ENCODE measurements at regions not wholly inside any gene's neighbourhood (a gene's known extent, or its start where the extent isn't known, plus 50 kb on each side); places are given as distances from the start of the nearest gene placed in this dataset.

DNA sequence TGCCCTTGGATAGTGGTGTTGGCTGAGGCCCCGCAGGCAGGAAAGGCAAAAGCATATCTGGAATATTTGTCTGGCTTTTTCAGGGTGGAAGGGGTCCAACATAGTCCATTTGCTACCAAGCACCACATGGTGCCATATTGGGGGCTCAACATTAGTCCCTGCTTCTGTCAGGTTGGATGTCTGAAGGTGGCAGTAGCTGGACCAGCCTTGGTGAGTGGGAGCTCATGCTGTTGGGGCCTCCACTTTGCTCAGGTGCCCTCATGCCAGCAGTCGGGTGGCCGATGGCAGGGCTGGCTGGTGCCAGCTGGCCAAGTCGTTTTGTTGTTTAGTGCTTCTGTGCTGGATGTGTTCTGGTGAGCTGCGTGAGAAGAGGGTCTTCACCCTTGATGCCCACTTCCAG, 135.3 kb downstream of the PAPOLA start:
- DNase-seq (ENCODE audit: low read depth in 1 of 2, low spot score in 1 of 2) = no peak

DNA sequence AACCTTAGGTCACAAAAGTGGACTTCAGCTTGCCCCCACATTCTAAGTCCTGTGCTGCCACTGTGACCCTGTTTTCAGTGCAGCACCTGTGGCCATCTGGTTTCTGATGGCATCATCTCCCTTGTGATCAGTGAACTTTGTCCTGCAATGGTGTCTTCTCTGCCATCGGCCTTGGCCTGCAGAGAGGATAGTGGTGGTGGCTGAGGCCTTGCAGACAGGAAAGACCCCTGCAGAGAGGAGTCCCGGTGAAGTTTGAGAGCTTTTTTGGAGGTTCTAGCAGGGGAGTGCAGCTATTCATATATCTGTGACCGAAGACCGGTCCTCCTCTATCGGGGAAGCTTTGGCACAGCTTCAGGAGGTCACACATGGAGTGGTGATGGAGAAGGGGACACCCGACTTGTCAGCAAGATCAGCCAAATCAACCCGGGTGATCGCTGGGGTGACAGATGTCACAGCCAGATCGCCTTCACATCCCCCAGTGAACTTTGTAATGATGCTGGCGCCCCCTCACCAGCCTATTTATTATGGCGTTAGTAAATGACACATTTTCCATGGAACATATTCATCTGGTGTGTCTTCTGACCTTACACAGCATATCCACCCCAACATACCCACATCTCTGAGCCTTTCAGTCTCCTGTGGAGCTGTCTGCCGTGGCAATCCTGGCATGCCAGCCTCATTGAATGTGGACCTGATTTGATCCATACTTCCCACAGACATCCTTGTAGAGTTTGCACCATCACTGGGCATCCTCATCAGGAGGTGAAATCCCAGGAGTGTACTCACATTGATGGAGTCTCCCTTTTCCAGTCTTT, 136.1 kb downstream of the PAPOLA start:
- no peak for DNase-seq (ENCODE audit: low read depth in 1 of 2, low spot score in 1 of 2)

DNA sequence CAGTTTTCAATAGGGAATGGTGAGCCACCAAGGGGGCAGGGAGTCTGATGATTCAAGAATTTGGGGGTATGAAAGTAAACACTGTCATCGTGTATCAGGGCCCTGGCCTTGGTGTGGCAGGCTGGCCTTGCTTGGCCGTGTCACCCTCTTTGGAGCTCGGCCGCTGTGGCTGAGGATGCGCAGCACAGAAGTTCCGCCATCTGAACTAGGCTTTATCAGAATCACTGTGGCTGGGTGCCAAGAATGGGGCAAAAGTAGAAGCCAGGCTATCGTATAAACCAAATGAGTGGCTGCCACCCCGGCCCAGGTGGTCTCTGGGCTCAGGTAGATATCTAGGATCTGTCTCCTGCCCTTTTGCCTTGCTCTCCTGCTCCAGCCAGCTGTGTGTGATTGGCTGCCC, 137.4 kb downstream of the PAPOLA start:
- DNase-seq (ENCODE audit: low read depth in 1 of 2, low spot score in 1 of 2) = no peak

DNA sequence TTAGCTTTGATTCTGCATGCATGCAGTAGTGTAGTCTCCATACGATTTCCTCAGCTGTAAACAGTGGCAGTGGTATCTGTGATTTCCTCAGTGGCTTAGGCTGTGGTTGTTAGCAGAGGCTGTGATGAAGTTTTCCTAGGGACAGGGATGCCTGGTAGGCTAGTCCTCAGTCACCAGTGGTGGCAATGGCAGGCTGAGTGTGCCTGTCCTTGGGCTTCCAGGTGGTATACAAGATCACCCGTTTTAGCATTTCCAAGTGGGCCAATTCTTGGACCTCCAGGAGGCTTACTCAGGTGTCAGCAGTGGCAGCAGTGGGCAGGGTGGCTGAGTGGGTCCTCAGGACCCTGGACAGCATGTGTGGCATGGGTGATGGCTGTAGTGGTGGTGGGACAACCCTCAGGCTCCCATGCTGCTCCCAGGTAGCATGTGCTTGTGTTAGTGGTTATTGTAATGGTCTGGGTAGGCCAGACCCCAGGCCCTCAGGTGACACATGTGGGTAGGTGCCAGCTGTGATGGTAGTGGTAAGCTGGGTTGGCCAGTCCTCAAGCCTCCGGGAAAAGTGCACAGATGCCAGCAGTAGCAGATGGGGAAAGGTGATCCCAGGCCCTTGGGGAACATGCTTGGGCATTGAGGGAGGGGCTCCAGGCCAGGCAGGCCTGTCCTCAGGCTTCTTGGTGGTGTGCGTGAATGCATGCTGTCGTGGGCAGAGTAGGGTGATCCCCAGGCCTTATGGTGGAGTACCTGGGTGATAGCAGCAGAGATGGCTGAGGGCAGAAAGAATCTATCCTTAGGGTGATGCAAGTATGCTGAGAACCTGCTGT, 146.5 kb downstream of the PAPOLA start:
- no peak for DNase-seq (ENCODE audit: low read depth in 1 of 2, low spot score in 1 of 2)

DNA sequence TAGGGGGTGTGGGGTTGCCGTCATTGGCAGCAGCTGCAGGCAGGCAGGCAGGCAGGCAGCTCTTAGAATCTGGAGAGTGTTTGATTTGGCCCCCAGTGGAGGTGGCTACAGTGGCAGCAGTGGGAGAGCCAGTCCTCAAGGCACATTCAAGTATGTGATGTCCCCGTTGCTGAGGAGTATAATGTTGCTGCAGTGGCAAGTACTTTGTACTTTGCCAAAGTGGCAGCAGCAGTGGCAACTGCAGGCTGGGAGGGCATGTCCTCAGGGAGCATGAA, 147.1 kb downstream of the PAPOLA start:
- DNase-seq (ENCODE audit: low read depth in 1 of 2, low spot score in 1 of 2) = no peak

DNA sequence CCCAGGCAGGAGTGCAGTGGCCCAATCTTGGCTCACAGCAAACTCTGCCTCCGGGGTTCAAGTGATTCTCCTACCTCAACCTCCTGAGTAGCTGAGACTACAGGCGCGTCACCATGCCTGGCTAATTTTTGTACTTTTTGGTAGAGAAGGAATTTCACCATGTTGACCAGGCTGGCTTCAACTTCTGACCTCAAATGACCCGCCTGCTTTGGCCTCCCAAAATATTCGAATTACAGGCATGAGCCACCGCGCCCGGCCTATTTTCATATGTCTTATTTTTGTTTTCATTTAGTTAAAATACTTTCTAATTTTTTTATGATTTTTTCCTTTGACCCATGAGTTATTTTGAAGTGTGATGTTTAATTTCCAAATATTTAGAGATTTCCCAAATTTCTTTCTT, 143.6 kb upstream of the VRK1 start:
- no peak for DNase-seq (ENCODE audit: low read depth in 1 of 2, low spot score in 1 of 2)

- no peak for DNase-seq (ENCODE audit: low read depth in 1 of 2, low spot score in 1 of 2)
Measured at GRCh38 chr14:96658611-96659010, 138.6 kb upstream of the VRK1 start.

DNA sequence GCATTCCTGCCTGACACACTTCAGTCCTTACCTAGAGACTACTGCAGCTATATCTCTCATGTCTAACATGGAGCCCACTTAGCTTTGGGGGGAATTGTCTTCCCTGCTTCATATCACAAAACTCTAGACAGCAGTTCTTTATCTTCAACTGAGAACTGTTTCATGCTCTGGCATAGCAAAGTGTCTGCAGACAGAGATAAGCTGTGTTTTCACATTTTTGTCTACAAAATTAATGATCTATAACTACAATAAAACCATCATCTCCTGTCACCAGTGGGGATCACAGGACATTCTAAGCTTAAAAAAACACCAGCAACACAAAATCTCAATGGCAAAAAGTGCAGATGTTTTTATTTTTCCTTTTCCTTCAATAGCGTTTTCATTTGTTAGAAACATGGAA, 137.1 kb upstream of the VRK1 start:
- no peak for DNase-seq (ENCODE audit: low read depth in 1 of 2, low spot score in 1 of 2)

DNA sequence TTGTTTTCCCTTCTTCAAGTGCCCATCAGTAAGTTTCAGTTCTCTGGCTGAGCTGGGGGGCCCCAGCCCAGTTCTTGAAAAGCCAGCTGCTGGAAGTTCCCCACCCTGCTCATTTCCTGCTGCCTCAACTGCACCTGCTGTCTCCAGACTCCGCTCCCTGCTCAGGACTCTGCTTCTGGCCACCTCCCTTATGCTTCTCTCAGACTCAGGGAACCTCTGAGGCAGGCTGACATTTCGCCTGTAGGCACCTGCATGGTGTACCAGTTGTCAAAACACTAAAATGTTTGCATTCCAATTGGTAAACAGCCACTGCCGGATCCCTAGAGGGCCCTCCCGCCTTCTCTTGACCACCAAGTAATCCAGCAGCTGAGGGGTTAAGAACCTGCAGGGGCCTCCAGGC, 136.5 kb upstream of the VRK1 start:
- no peak for DNase-seq (ENCODE audit: low read depth in 1 of 2, low spot score in 1 of 2)

DNA sequence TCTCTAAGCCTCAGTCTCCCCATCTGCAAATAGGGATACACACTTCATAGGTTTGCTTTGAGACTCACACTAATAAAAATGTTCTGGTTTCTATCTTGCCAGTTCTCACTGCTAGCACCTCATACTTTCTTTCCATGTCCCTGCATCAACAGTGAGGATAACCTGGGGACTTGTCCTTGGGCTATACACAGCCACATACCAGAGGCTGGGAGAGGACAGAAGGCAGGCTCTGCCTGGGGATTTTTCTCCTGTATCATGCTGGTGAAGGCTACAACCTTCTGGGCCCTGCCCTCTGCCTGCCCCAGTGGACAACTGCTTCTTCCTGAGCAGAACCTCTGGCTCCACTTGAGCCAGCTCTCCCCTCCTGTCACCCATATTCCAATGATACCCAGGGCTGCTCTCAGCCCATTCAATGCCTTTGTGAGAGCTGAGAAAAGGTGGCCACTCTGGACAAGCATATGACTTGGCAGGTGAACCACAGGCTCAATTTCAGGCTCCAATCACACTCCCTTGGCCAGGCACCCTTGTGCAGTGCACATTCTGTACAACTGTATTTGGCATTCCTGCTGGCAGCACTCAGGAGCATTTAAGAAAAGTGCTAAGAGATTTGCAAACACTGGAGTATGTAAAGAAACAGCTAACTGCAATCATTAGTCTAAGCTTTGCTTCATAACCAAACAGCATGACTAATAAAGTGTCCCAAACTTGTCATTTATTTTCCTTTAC, 135.8 kb upstream of the VRK1 start:
- no peak for DNase-seq (ENCODE audit: low read depth in 1 of 2, low spot score in 1 of 2)

DNA sequence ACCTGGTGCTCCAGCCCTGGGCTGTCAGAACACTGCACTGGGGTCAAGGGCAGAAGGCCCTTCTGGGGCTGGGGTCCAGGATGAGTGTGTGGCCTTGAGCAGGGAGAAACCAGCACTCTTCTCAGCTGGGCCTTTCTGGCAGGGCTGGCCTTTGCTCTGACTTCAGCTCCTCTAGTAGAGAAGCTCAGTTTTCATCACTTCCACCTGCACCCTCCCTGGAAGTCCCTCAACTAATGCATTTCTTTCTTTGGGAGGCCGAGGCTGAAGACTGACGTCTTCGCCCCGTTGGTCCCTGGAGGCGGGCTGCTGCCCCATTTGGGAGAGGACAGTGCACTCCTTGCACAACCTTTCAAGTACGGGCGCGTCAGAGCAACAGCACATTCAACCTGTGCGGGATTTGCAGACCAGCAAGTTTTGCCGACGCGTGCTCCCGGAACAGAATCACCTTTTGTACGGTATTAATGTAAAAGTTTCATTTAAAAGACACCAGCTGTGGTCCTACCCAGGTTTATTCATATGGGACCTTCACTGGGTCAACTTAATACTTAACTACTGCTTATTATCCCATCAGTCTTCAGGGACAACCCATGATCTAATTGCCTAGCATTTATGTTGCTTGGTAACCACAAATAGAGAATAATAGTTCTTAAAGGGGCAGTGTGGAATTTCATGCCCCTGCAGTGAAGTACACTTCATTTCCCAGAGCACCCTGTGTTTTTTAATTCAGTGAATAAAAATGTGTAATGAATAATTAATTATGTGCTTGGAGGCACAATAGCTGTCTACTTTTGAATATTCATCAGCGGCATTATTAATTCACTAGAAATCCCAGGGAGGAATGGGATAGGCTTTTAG, 134.8 kb upstream of the VRK1 start:
- no peak for DNase-seq (ENCODE audit: low read depth in 1 of 2, low spot score in 1 of 2)

GRCh38 chr14:96663076-96663475, 134.1 kb upstream of the VRK1 start:
- no peak for DNase-seq (ENCODE audit: low read depth in 1 of 2, low spot score in 1 of 2)

DNA sequence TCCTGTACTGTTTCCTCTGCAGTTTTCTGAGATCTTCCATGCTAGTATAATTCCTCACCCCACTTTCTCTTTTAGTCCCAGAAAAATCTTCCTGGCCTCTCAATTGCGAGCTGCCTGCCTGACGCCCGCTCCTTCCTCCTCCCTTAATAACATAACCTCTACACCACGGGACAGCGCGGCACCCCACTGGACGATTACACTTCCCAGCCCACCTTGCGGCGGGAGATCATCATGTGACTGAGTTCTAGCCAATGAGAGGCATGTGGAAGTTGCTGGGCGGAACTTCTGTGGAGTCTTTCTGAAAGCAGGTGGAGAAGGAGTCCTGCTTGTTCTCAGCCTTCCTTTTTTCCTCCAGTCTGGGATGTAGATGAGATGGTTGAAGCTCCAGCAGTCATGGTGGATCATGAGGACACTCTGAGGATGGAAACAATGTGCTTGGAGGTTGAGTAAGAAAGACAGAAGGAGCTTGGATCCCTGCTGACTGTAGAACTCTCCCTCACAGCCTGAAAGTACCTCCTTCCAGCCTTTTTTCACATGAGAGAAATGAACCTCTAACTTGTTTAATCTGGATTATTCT, 133.6 kb upstream of the VRK1 start:
- DNase-seq (ENCODE audit: low read depth in 1 of 2, low spot score in 1 of 2) = no peak

DNA sequence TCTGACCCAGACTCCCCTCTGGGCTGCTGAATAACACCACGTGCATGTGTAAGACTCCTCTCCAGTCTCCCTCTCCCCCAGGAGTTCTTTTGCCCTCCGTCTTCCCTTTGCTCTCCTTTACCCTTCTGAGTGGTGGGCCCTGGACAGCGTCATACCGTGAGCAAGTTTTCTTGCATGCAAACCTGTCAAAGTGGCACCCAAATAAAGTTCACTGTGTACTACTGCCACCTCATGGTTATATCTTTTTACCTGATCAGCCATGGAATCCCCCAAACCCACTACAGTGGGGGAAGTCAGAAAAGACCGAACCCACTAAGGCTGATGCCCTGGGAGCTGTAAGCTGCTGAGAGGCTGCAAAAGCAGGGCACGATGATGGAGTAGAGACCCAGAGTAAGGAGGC, 131.1 kb upstream of the VRK1 start:
- DNase-seq (ENCODE audit: low read depth in 1 of 2, low spot score in 1 of 2) = no peak

DNA sequence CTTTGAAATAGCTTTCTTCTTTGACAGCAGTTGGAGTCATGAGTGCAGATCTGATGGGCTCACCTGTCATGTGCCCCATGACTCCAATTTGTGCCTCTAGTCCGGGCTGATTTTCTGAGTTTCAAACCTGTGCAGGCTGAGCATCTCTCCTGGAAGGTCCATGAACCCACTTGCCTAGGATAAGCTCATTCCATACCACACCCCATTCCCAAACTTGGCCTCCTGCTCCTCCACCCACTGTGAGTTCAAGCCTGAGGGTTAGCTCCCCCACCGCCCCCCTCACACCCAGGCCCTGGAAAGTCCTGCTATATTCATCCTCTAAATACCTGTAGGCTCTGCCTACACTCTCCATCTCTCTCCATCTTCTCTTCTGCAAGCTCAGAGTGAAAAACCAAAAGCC, 126.8 kb upstream of the VRK1 start:
- DNase-seq (ENCODE audit: low read depth in 1 of 2, low spot score in 1 of 2) = no peak

DNA sequence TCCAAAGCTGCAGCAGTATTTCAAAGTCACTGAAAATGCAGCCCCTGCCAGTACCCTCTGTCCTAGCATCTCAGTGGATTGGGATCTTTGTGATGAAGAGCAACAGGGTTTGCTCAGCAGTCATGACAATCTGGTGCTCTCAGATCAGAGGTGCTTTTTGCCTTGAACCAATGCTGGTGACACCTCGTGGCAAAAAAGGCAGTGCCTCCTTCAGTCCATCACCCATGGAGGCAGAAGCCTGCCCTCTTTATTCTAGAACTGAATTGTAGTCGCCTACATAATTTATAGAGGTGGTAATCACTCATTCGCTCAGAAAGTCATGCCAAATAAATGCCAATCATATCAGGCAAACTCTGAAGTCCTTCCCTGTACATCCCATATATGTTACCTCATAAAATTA, 126.0 kb upstream of the VRK1 start:
- DNase-seq (ENCODE audit: low read depth in 1 of 2, low spot score in 1 of 2) = no peak

DNA sequence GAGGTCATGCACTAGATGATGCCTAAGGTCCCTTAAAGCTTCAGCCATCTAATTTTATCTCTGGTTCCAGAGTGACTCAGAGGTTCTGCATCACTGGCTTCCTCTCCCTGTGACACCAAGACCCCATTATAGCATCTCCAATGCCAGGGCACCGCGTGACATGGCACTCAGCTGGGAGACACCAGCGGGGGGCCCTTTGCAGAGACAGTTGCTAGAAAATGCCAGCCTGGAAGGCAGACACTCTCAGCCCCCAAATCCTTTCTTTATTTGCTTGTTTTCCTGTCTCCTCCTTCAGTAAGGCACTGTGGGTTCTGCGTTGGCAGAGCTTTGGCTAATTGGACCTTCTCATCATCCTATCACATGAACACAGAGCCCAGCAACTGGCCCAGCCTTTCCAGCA, 123.5 kb upstream of the VRK1 start:
- no peak for DNase-seq (ENCODE audit: low read depth in 1 of 2, low spot score in 1 of 2)

DNA sequence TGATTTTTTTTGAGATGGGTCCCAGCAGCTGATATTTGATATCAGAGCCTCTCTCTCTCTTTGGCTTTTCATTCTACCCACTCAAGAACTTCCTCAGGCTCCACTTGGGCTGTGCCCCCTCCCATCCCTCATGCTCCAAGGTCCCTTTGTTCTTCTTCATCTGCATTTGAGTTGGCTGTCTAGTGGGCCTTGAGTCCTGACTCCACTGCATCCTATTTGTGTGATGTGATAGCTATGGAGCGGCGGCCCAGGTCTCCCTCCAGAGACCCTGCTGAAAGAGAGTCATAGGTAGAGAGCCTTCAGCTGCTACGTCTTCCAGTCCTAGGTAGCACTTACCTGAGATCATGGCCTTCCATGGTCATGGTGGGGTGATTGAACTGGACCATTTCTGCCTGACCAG, 123.1 kb upstream of the VRK1 start:
- no peak for DNase-seq (ENCODE audit: low read depth in 1 of 2, low spot score in 1 of 2)

GRCh38 chr14:96676166-96676565, 121.0 kb upstream of the VRK1 start:
- DNase-seq (ENCODE audit: low read depth in 1 of 2, low spot score in 1 of 2) = no peak

DNA sequence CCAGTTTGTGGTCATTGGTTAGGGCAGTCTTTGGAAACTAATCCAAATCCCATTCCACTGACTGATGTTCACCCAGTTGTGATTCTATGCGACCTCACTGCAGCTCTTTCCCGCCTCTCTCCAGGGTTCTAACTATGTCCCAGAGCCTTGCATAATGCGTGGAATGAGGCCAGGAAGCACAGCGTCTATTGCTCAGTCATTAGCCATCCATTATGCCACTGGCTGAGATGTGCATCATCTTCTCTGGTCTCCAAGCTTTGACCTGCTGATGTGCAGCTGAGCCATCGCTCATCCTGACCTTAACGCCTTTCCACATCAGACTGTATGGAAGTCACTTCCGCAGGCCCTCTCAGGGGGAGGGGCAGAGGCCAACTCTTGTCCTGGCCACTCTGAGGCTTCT, 115.4 kb upstream of the VRK1 start:
- no peak for DNase-seq (ENCODE audit: low read depth in 1 of 2, low spot score in 1 of 2)

DNA sequence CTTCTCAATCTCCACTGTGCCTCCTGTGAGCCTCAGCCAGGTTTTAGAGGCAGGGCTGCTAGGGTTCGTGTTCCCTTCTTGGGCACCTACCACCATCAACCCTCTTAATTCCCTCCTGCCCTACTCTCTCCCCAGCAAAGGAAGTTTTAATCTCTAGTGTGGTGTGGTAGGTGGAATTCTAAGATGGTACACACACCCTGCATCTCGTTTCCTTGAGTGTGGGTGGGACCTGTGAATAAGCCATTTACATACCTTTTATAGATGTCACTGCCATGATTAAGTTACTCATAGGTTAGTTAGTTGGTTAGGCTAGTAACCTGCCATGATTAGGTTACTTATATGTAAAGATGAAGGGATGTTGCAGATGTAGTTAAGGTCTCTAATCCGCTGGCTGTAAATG, 114.8 kb upstream of the VRK1 start:
- DNase-seq (ENCODE audit: low read depth in 1 of 2, low spot score in 1 of 2) = no peak
